ENCODE measurements at regions not wholly inside any gene's neighbourhood (a gene's known extent, or its start where the extent isn't known, plus 50 kb on each side); places are given as distances from the start of the nearest gene placed in this dataset.

- DNase-seq = peak; percentile 69
Observed at GRCh38 chr10:78630944-78631838, 437.6 kb upstream of the ZMIZ1 start.

- peak; percentile 46 for DNase-seq
Observed at GRCh38 chr10:78634389-78634815, 434.4 kb upstream of the ZMIZ1 start.

- peak; percentile 65 for DNase-seq
Observed at GRCh38 chr10:78634835-78635234, 433.9 kb upstream of the ZMIZ1 start.

GRCh38 chr10:78639629-78640028 lies 429.1 kb upstream of the ZMIZ1 start:
- DNase-seq = no peak

GRCh38 chr10:78640796-78641636 lies 427.8 kb upstream of the ZMIZ1 start:
- DNase-seq = no peak

GRCh38 chr10:78641693-78642092 lies 427.1 kb upstream of the ZMIZ1 start:
- no peak for DNase-seq

GRCh38 chr10:78642269-78642816 lies 426.4 kb upstream of the ZMIZ1 start:
- DNase-seq = no peak

- no peak for DNase-seq
Observed at GRCh38 chr10:78643513-78643912, 425.3 kb upstream of the ZMIZ1 start.

GRCh38 chr10:78644550-78644949 lies 424.2 kb upstream of the ZMIZ1 start:
- no peak for DNase-seq

- no peak for DNase-seq
Observed at GRCh38 chr10:78645169-78645686, 423.5 kb upstream of the ZMIZ1 start.

- no peak for DNase-seq
Observed at GRCh38 chr10:78645975-78646374, 422.8 kb upstream of the ZMIZ1 start.

- peak; percentile 54 for DNase-seq
Observed at GRCh38 chr10:78648256-78648860, 420.4 kb upstream of the ZMIZ1 start.

- DNase-seq = no peak
Observed at GRCh38 chr10:78649429-78649828, 419.3 kb upstream of the ZMIZ1 start.

- no peak for DNase-seq
Observed at GRCh38 chr10:78650122-78650521, 418.6 kb upstream of the ZMIZ1 start.

GRCh38 chr10:78651287-78651686 lies 417.5 kb upstream of the ZMIZ1 start:
- DNase-seq = no peak

GRCh38 chr10:78653555-78653954 lies 415.2 kb upstream of the ZMIZ1 start:
- no peak for DNase-seq

- no peak for DNase-seq
Observed at GRCh38 chr10:78654047-78654590, 414.6 kb upstream of the ZMIZ1 start.

- DNase-seq = no peak
Observed at GRCh38 chr10:78655979-78656378, 412.8 kb upstream of the ZMIZ1 start.

- no peak for DNase-seq
Observed at GRCh38 chr10:78656417-78657162, 412.2 kb upstream of the ZMIZ1 start.

GRCh38 chr10:78657163-78657861 lies 411.5 kb upstream of the ZMIZ1 start:
- peak; percentile 54 for DNase-seq

GRCh38 chr10:78657862-78658165 lies 411.0 kb upstream of the ZMIZ1 start:
- DNase-seq = no peak
